Effector memory CD4-positive, alpha-beta T cell (primary cell): ENCODE measurements at regions not wholly inside any gene's neighbourhood (a gene's known extent, or its start where the extent isn't known, plus 50 kb on each side); places are given as distances from the start of the nearest gene placed in this dataset.

Experiments used
- DNase-seq, 3 donors: peaks; one replicate each; pipeline ENCODE4 v3.0.0-alpha.2; 2020
- H3K27ac ChIP-seq: 2 replicates; pipeline ENCODE4 v1.7.0; 2013; ENCODE audit warnings: mild to moderate bottlenecking, low read length, moderate library complexity; ENCODE audit not compliant: insufficient read depth, poor library complexity, severe bottlenecking
- H3K27me3 ChIP-seq: replicated peaks from 2 replicates; pipeline ENCODE4 v1.7.0; 2013; ENCODE audit warnings: mild to moderate bottlenecking, low read length; ENCODE audit not compliant: insufficient read depth, control insufficient read depth, poor library complexity, severe bottlenecking
- H3K36me3 ChIP-seq: 2 replicates; pipeline ENCODE4 v1.7.0; 2013; ENCODE audit warnings: mild to moderate bottlenecking, low read length, moderate library complexity; ENCODE audit not compliant: control insufficient read depth, insufficient read depth
- H3K4me1 ChIP-seq: 2 replicates; pipeline ENCODE4 v1.7.0; 2013; ENCODE audit warnings: low read length, mild to moderate bottlenecking; ENCODE audit not compliant: control insufficient read depth, insufficient read depth, poor library complexity, severe bottlenecking
- H3K4me3 ChIP-seq: 2 replicates; pipeline ENCODE4 v1.7.0; 2013; ENCODE audit warnings: low read length, low read depth, mild to moderate bottlenecking; ENCODE audit not compliant: insufficient read depth, poor library complexity, severe bottlenecking
- H3K9me3 ChIP-seq: 2 replicates; pipeline ENCODE4 v1.7.0; 2013; ENCODE audit warnings: mild to moderate bottlenecking, low read length, moderate library complexity; ENCODE audit not compliant: control insufficient read depth

GRCh38 chr7:35581605-35582210 lies 113.2 kb downstream of the HERPUD2 start:
- Histone ChIP-seq H3K27me3 (no peaks in the 10 kb centered on the region), H3K27ac (no peak overlapping the region), H3K36me3 (no peaks in the 10 kb centered on the region), H3K9me3 (no peaks in the 10 kb centered on the region), H3K4me3 (no peak overlapping the region), H3K4me1 (no peaks in the 10 kb centered on the region)
- DNase-seq = no peak

- no peak for DNase-seq
- Histone ChIP-seq H3K27ac (no peak overlapping the region), H3K4me1 (no peaks in the 10 kb centered on the region), H3K4me3 (no peak overlapping the region), H3K9me3 (no peaks in the 10 kb centered on the region), H3K27me3 (no peaks in the 10 kb centered on the region), H3K36me3 (no peaks in the 10 kb centered on the region)
These were observed 118.8 kb downstream of the HERPUD2 start for GRCh38 chr7:35576031-35576573.

- DNase-seq = no peak
- no peaks in the 10 kb centered on the region for H3K4me1 ChIP-seq
- no peaks in the 10 kb centered on the region for H3K36me3 ChIP-seq
- no peaks in the 10 kb centered on the region for H3K27me3 ChIP-seq
- no peak overlapping the region for H3K4me3 ChIP-seq
- no peaks in the 10 kb centered on the region for H3K9me3 ChIP-seq
- H3K27ac ChIP-seq = no peak overlapping the region
These were observed 123.2 kb downstream of the HERPUD2 start for GRCh38 chr7:35571611-35572240.

- H3K27ac ChIP-seq = no peak overlapping the region
- no peaks in the 10 kb centered on the region for H3K36me3 ChIP-seq
- no peaks in the 10 kb centered on the region for H3K4me1 ChIP-seq
- H3K27me3 ChIP-seq = no peaks in the 10 kb centered on the region
- no peaks in the 10 kb centered on the region for H3K9me3 ChIP-seq
- DNase-seq = no peak
- H3K4me3 ChIP-seq = no peak overlapping the region
These were observed 124.0 kb downstream of the HERPUD2 start for GRCh38 chr7:35570937-35571336.

GRCh38 chr7:35565927-35566326 lies 129.0 kb downstream of the HERPUD2 start:
- Histone ChIP-seq H3K27me3 (no peaks in the 10 kb centered on the region), H3K4me3 (no peak overlapping the region), H3K27ac (no peak overlapping the region), H3K4me1 (no peaks in the 10 kb centered on the region), H3K36me3 (no peaks in the 10 kb centered on the region), H3K9me3 (no peaks in the 10 kb centered on the region)
- no peak for DNase-seq

- no peak overlapping the region for H3K27ac ChIP-seq
- H3K9me3 ChIP-seq = no peaks in the 10 kb centered on the region
- no peaks in the 10 kb centered on the region for H3K27me3 ChIP-seq
- H3K4me3 ChIP-seq = no peak overlapping the region
- no peaks in the 10 kb centered on the region for H3K36me3 ChIP-seq
- H3K4me1 ChIP-seq = no peaks in the 10 kb centered on the region
- DNase-seq = no peak
These were observed 136.1 kb downstream of the HERPUD2 start for GRCh38 chr7:35558841-35559240.

- Histone ChIP-seq H3K27me3 (no peaks in the 10 kb centered on the region), H3K9me3 (no peaks in the 10 kb centered on the region), H3K4me1 (no peaks in the 10 kb centered on the region), H3K4me3 (no peak overlapping the region), H3K27ac (no peak overlapping the region), H3K36me3 (no peaks in the 10 kb centered on the region)
- DNase-seq = no peak
These were observed 138.1 kb downstream of the HERPUD2 start for GRCh38 chr7:35556515-35557471.

GRCh38 chr7:35555934-35556333 lies 139.0 kb downstream of the HERPUD2 start:
- Histone ChIP-seq H3K9me3 (no peaks in the 10 kb centered on the region), H3K4me3 (no peak overlapping the region), H3K27ac (no peak overlapping the region), H3K27me3 (no peaks in the 10 kb centered on the region), H3K36me3 (no peaks in the 10 kb centered on the region), H3K4me1 (no peaks in the 10 kb centered on the region)
- no peak for DNase-seq

GRCh38 chr7:35555386-35555785 lies 139.5 kb downstream of the HERPUD2 start:
- no peak overlapping the region for H3K4me3 ChIP-seq
- H3K9me3 ChIP-seq = no peaks in the 10 kb centered on the region
- no peaks in the 10 kb centered on the region for H3K27me3 ChIP-seq
- no peak for DNase-seq
- H3K27ac ChIP-seq = no peak overlapping the region
- no peaks in the 10 kb centered on the region for H3K4me1 ChIP-seq
- no peaks in the 10 kb centered on the region for H3K36me3 ChIP-seq

- Histone ChIP-seq H3K27ac (no peak overlapping the region), H3K27me3 (no peaks in the 10 kb centered on the region), H3K36me3 (no peaks in the 10 kb centered on the region), H3K4me3 (no peak overlapping the region), H3K9me3 (no peaks in the 10 kb centered on the region), H3K4me1 (no peaks in the 10 kb centered on the region)
- no peak for DNase-seq
These were observed 141.4 kb downstream of the HERPUD2 start for GRCh38 chr7:35553519-35553918.
